Esophagus muscularis mucosa (tissue), 4 donors: ENCODE measurements at regions not wholly inside any gene's neighbourhood (a gene's known extent, or its start where the extent isn't known, plus 50 kb on each side); places are given as distances from the start of the nearest gene placed in this dataset.

Experiments
- DNase-seq: peaks from one replicate; pipeline ENCODE4 v3.0.0-alpha.2; 2017; ENCODE audit errors: extremely low spot score
- H3K27ac ChIP-seq, 4 donors: fragments of 200-600 bp; sonication (generic); replicated peaks in 1 of 4; 1 replicate in 3 of 4; 2 replicates in 1 of 4; pipeline ENCODE4 v1.5.1; 2016 to 2019; ENCODE audit warnings: mild to moderate bottlenecking in 1 of 4
- H3K27me3 ChIP-seq, 4 donors: fragments of 200-600 bp; sonication (generic); one replicate each; pipeline versions ENCODE4 v1.5.1 to v1.6.0; 2016 to 2019
- H3K36me3 ChIP-seq, 4 donors: fragments of 200-600 bp; sonication (generic); one replicate each; pipeline ENCODE4 v1.5.1; 2016 to 2019
- H3K4me1 ChIP-seq, 4 donors: fragments of 200-600 bp; sonication (generic); one replicate each; pipeline ENCODE4 v1.5.1; 2016 to 2019
- H3K4me3 ChIP-seq, 4 donors: fragments of 200-600 bp; sonication (generic); 1 replicate in 2 of 4; 2 replicates in 2 of 4; pipeline ENCODE4 v1.5.1; 2016 to 2019; ENCODE audit warnings: mild to moderate bottlenecking in 4 of 4, moderate library complexity in 1 of 4
- H3K9me3 ChIP-seq, 4 donors: fragments of 200-600 bp; sonication (generic); 1 replicate in 3 of 4; 2 replicates in 1 of 4; pipeline ENCODE4 v1.5.1; 2016 to 2019
- EP300 ChIP-seq: sonication (generic); formaldehyde crosslinking; IDR thresholded peaks from one replicate; pipeline ENCODE4 v1.6.1; 2017; ENCODE audit warnings: antibody characterized with exemption
- POLR2A ChIP-seq: fragments of 450-650 bp; IDR thresholded peaks from one replicate; pipeline ENCODE4 v1.6.1; 2017; ENCODE audit warnings: antibody characterized with exemption, moderate library complexity, mild to moderate bottlenecking, low read depth
- POLR2AphosphoS5 ChIP-seq, 2 donors: sonication (generic); formaldehyde crosslinking; IDR thresholded peaks; one replicate each; pipeline ENCODE4 v1.6.1; 2017; ENCODE audit warnings: antibody characterized with exemption in 2 of 2
- WGBS: methylation state at CpG from one replicate; pipeline ENCODE4 v1.1.5; 2018; 5-methylcytosine and 5-hydroxymethylcytosine counted together
- intact Hi-C: fragments of 100-400 bp; cut with DNase I; formaldehyde crosslinking; loops from one replicate; pipeline ENCODE4 v1.15.1; 2023
- TF ChIP-seq, protein P1 (sequence below), 3 experiments: fragments of 200-600 bp in 2 of 3; fragments of 450-650 bp in 1 of 3; sonication (generic) in 2 of 3; IDR thresholded peaks; one replicate each; pipeline ENCODE4 v1.5.1; 2017 to 2019; ENCODE audit warnings: antibody characterized with exemption in 3 of 3, mild to moderate bottlenecking in 2 of 3, moderate library complexity in 1 of 3

DNA sequence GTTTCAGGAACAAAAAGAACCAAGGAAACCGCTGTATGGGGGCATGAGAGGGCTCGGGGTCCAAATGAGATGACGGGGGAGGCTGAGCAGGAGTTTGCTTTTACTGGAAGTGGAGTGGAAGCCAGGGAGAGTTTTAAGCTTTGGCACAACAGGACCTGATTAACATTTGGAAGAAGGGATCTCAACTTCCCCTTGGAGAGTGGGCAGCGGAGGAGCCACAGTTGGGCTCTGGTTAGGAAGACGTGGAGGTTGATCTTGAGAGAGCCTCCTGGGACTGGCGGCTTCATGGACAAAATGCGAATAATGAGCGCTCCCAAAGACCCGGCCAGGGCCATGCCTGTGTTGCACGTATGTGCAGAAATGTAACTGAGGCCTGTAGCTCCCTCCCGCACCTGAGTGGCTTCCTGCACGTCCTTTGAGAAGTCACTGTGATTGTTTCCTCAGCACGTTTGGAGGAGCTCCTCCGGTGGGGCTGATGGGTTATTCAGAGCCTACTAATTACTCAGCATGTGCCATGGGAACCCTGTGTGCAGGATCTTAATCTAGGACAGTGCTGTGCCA is 595.3 kb upstream of the MGMT start:
- no peaks in the 10 kb centered on the region for H3K27me3 ChIP-seq
- H3K4me1 ChIP-seq = peaks cover 0 to 21% (median 6%) of the 10 kb centered on the region in 4 donors
- intact Hi-C loops = no loop called here
- no peaks in the 10 kb centered on the region for H3K9me3 ChIP-seq
- WGBS = 95% methylated on average over 12 of the region's 14 CpGs
- TF ChIP-seq POLR2AphosphoS5 (IDR thresholded peaks at IDR 0.05) (no peak), POLR2A (no peak), EP300 (no peak)
- TF ChIP-seq, protein P1, sequence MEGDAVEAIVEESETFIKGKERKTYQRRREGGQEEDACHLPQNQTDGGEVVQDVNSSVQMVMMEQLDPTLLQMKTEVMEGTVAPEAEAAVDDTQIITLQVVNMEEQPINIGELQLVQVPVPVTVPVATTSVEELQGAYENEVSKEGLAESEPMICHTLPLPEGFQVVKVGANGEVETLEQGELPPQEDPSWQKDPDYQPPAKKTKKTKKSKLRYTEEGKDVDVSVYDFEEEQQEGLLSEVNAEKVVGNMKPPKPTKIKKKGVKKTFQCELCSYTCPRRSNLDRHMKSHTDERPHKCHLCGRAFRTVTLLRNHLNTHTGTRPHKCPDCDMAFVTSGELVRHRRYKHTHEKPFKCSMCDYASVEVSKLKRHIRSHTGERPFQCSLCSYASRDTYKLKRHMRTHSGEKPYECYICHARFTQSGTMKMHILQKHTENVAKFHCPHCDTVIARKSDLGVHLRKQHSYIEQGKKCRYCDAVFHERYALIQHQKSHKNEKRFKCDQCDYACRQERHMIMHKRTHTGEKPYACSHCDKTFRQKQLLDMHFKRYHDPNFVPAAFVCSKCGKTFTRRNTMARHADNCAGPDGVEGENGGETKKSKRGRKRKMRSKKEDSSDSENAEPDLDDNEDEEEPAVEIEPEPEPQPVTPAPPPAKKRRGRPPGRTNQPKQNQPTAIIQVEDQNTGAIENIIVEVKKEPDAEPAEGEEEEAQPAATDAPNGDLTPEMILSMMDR (IDR thresholded peaks at IDR 0.05) = no peak
- no peak for DNase-seq
- no peak overlapping the region for H3K27ac ChIP-seq
- H3K4me3 ChIP-seq = no peak overlapping the region
- H3K36me3 ChIP-seq = no peaks in the 10 kb centered on the region

DNA sequence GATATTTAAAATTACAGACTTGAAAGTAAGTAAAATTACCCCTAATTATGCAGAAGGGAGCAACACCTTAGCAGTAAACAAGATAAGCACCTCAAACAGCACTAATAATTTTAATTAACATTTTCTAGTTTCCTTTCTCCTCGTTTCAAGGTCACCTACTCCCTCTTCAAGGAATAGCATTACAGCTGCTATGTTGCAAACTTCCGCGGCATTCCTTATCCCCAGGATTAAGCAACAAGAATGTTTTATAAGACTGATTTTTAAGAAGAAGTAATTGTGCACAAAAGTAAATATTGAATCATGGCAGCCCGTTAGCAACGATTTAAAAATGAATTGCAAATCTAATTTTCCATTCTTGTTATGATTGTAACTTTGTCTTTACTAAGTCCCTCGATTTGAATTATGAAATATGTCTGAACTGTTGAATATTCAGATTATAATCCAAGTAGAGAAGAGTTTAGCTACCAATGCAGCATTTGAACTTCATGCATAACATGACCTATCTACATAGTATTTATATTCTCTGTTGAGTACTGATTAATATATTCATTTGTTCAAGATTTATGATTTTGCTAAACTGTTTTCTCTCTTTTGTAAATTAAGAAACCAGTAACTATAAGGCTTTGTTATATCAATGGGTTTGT is 593.5 kb upstream of the MGMT start:
- no peak for TF ChIP-seq POLR2AphosphoS5 (IDR thresholded peaks at IDR 0.05)
- no peak for TF ChIP-seq EP300
- TF ChIP-seq POLR2A = no peak
- TF ChIP-seq, protein P1 (IDR thresholded peaks at IDR 0.05) = no peak
- WGBS = 79% methylated on average over 6 of the region's 6 CpGs
- no peak overlapping the region for H3K27ac ChIP-seq
- intact Hi-C loops = no loop called here
- H3K4me1 ChIP-seq = peaks cover 0 to 21% (median 6%) of the 10 kb centered on the region in 4 donors
- no peaks in the 10 kb centered on the region for H3K36me3 ChIP-seq
- no peak overlapping the region for H3K4me3 ChIP-seq
- no peaks in the 10 kb centered on the region for H3K9me3 ChIP-seq
- DNase-seq = no peak
- H3K27me3 ChIP-seq = no peaks in the 10 kb centered on the region

DNA sequence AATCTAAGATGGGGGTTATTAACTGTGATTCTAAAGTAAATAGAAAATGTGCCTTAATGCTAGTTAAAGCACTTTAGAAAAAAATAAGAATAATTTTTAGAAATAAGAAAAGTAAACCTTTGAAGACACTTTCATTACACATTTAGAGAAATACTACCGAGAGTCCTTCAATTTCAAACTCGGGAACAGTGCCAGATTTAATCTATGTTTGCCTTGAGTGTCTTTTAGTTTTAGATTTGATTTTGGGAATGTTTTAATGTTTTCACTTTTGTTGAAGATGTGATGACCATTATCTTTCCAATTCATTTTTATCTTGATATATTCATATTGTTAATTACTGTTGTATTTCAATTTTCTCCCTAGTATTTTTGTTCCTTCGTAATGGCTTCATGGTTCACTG is 592.7 kb upstream of the MGMT start:
- Histone ChIP-seq H3K9me3 (no peaks in the 10 kb centered on the region), H3K36me3 (no peaks in the 10 kb centered on the region), H3K27ac (no peak overlapping the region), H3K4me3 (no peak overlapping the region), H3K4me1 (peaks cover 0 to 14% (median 6%) of the 10 kb centered on the region in 4 donors), H3K27me3 (no peaks in the 10 kb centered on the region)
- WGBS = 79% methylated on average over 3 of the region's 3 CpGs
- intact Hi-C loops = no loop called here
- no peak for DNase-seq
- TF ChIP-seq POLR2AphosphoS5 (IDR thresholded peaks at IDR 0.05) = no peak
- no peak for TF ChIP-seq EP300
- TF ChIP-seq POLR2A = no peak
- TF ChIP-seq, protein P1 (IDR thresholded peaks at IDR 0.05) = no peak

DNA sequence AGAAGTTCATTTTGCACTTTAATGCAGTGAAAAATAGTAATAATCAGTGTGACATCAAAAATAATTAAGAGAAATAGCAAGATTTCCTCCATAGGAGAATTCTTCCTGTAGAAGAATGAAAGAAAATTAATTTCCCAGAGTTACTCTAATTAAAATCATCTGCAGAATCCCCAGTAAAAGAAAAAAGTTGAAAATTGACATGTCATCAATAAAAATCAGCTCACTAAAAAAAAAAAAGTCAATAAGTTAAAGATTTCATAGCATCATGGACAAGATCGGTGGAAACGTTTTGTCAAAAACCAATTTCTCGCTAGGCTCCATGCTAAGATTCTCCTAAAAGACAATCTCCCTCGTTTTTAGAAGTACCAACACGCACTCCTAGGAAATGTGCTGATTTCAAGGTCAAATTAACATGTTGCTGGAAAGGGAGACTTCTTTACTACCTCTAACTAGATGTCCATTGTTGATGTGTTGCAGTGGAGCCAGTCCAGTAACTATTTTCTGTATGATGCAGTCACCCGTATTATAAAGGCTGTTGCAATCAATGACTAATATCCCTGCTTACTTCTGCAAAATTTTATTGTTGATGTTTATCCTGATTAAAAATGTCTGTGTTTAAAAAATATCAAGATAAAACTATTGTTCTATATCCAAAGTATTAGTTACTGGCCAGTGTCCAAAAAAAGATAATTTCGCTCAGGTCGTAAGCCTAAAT is 591.9 kb upstream of the MGMT start:
- Histone ChIP-seq H3K36me3 (no peaks in the 10 kb centered on the region), H3K4me1 (peaks cover 0 to 14% (median 6%) of the 10 kb centered on the region in 4 donors), H3K27ac (peak overlapping the region in 3 of 4 donors; percentile 33 to 50 (median 44)), H3K9me3 (no peaks in the 10 kb centered on the region), H3K4me3 (no peak overlapping the region), H3K27me3 (no peaks in the 10 kb centered on the region)
- TF ChIP-seq, protein P1 (IDR thresholded peaks at IDR 0.05) = no peak
- no peak for TF ChIP-seq EP300
- TF ChIP-seq POLR2A = no peak
- no peak for TF ChIP-seq POLR2AphosphoS5 (IDR thresholded peaks at IDR 0.05)
- intact Hi-C loops = no loop called here
- no peak for DNase-seq
- WGBS = 81% methylated on average over 8 of the region's 8 CpGs
